Muscle of leg (tissue), 3 donors: ENCODE measurements at regions not wholly inside any gene's neighbourhood (a gene's known extent, or its start where the extent isn't known, plus 50 kb on each side); places are given as distances from the start of the nearest gene placed in this dataset.

ENCODE experiments used
- DNase-seq: peaks from one replicate; pipeline ENCODE4 v3.0.0; 2013
- H3K27ac ChIP-seq: one replicate; pipeline ENCODE4 v1.5.1; 2013; ENCODE audit warnings: mild to moderate bottlenecking, low read length, control low read depth
- H3K27me3 ChIP-seq: one replicate; pipeline ENCODE4 v1.6.1; 2013; ENCODE audit warnings: low read length; ENCODE audit not compliant: control insufficient read depth, insufficient read depth
- H3K36me3 ChIP-seq: one replicate; pipeline ENCODE4 v1.6.1; 2013; ENCODE audit warnings: low read length; ENCODE audit not compliant: control insufficient read depth, insufficient read depth
- H3K4me1 ChIP-seq: one replicate; pipeline ENCODE4 v1.6.1; 2013; ENCODE audit warnings: low read length; ENCODE audit not compliant: control insufficient read depth, insufficient read depth
- H3K4me3 ChIP-seq: one replicate; pipeline ENCODE4 v1.5.1; 2013; ENCODE audit warnings: low read length, control low read depth
- H3K9me3 ChIP-seq: replicated peaks from 2 replicates; pipeline ENCODE4 v1.6.1; 2013; ENCODE audit warnings: low read depth, low read length; ENCODE audit not compliant: control insufficient read depth
- WGBS: methylation state at CpG from one replicate; pipeline ENCODE4 v1.1.5; 2013; ENCODE audit warnings: missing lambda C conversion rate; ENCODE audit not compliant: insufficient coverage; 5-methylcytosine and 5-hydroxymethylcytosine counted together

DNA sequence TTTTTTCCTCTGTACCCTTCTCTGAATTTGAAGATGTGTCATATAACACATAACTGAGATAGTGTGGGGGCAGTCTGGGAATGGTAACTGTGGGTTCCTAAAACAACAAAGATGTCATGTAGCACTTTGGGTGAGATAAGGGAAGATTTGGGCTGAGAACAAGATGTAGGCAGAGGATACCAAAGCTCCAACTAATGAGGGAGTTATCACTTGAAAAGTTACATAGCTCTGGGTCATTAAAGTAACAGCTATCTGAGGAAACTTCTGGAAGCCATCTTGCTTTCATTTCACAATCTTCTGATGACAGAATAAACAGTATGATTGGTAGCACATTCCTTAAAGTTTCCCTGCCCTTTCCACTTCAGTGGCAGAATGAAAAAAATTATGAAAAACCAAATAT is 255.4 kb downstream of the TBX18 start:
- Histone ChIP-seq H3K9me3 (no peaks in the 10 kb centered on the region), H3K27me3 (no peaks in the 10 kb centered on the region), H3K27ac (no peak overlapping the region), H3K4me3 (no peak overlapping the region), H3K4me1 (no peaks in the 10 kb centered on the region), H3K36me3 (no peaks in the 10 kb centered on the region)
- DNase-seq: no peak

DNA sequence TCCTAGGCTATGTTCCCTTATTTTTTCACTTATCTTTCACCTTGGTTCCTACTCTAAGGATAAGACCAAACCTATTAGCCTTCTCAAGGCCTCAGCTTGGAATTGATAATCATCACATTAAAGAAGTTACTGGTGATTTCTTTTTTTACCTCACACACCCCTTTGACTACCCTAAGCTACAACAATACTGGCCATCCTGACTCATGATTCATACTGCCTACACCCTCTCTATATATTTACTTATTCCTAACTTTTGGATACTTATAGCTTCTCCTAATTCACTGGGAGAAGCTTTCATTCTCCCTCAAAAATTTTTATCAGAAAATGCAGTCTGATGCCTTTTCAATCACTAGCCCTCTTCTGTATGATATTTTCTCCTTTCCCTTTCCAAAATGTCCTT is 256.1 kb downstream of the TBX18 start:
- H3K36me3 ChIP-seq: no peaks in the 10 kb centered on the region
- no peak overlapping the region for H3K27ac ChIP-seq
- no peaks in the 10 kb centered on the region for H3K4me1 ChIP-seq
- no peaks in the 10 kb centered on the region for H3K9me3 ChIP-seq
- H3K4me3 ChIP-seq: no peak overlapping the region
- no peak for DNase-seq
- no peaks in the 10 kb centered on the region for H3K27me3 ChIP-seq

- no peaks in the 10 kb centered on the region for H3K36me3 ChIP-seq
- no peak overlapping the region for H3K27ac ChIP-seq
- no peaks in the 10 kb centered on the region for H3K4me1 ChIP-seq
- no peak overlapping the region for H3K4me3 ChIP-seq
- no peaks in the 10 kb centered on the region for H3K9me3 ChIP-seq
- no CpG with 5 or more reads among the region's 2 CpGs for WGBS
- no peaks in the 10 kb centered on the region for H3K27me3 ChIP-seq
- DNase-seq: no peak
Measured at GRCh38 chr6:84504025-84504424, 260.4 kb downstream of the TBX18 start.

- H3K9me3 ChIP-seq: no peaks in the 10 kb centered on the region
- no peak overlapping the region for H3K4me3 ChIP-seq
- no peak overlapping the region for H3K27ac ChIP-seq
- H3K36me3 ChIP-seq: no peaks in the 10 kb centered on the region
- 50% methylated on average over 2 of the region's 3 CpGs for WGBS
- DNase-seq: no peak
- no peaks in the 10 kb centered on the region for H3K27me3 ChIP-seq
- no peaks in the 10 kb centered on the region for H3K4me1 ChIP-seq
Measured at GRCh38 chr6:84501315-84501714, 263.1 kb downstream of the TBX18 start.

DNA sequence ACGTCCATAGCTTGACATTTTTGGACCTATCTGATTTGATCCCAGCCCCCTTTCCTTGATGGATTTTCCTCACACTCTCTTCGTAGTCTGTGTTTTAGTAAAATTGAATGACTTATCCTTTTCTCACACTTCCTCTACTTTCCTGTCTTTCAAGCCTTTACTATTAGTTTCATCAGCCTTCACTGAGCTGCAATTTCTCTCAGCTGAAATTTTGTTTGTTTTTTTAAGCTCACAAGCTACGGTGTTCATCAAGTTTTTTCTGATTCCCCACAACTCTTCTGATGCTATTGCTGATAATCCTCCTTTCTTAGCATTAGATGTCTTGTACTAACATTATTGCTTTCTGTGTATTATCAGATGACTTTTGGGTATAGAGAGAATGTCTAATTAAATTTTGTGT is 263.7 kb downstream of the TBX18 start:
- Histone ChIP-seq H3K27ac (no peak overlapping the region), H3K27me3 (no peaks in the 10 kb centered on the region), H3K4me1 (no peaks in the 10 kb centered on the region), H3K4me3 (no peak overlapping the region), H3K36me3 (no peaks in the 10 kb centered on the region), H3K9me3 (no peaks in the 10 kb centered on the region)
- no peak for DNase-seq
- WGBS: no CpG with 5 or more reads among the region's 3 CpGs

- no peak overlapping the region for H3K27ac ChIP-seq
Measured at GRCh38 chr6:84498905-84499304, 265.5 kb downstream of the TBX18 start.

DNA sequence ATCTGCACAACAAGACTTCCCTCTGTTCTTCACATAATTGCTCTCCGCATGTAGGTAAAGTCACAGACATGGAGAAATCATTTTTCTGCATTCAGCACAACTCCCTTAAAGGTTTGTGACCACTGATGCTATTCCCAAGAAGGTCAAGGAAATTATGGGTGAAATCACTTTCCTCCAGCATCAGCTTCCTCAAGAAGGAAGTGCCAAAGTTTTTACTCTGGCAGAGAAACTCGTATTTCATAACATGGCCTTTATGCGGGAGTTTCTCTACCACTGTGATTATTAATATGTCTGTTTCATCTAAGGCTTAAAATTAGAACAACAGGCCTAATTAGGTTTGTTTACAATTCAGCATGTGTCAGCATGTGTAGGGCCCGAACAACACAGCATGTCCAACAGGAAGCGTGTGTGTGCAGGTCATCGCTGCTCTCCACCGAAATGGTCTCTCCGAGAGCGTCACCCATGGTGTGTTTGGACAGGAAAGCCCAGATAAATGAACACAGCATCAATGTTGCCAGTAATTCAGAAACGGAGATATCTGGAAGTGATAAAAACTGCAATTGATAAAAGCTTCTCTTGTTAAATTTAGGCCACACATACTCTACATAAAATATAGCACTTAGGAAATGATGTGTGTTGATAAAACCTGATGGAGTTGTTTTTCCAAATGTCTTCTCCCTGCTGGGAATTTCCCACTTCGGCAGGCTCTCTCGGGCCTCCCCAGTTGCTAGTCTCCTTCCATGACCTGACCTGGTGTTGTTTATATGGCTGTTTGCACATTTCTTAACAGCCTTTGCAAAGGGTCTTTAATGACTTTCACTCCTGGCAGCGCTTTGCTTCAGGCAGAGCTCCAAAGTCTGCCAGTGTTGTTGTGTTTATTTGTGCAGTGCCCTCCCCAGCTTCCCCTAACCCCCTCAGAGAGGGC is 265.1 kb upstream of the CEP162 start:
- Histone ChIP-seq H3K36me3 (no peaks in the 10 kb centered on the region), H3K27me3 (no peaks in the 10 kb centered on the region), H3K4me1 (no peaks in the 10 kb centered on the region), H3K4me3 (no peak overlapping the region), H3K27ac (no peak overlapping the region), H3K9me3 (no peaks in the 10 kb centered on the region)
- 48% methylated on average over 7 of the region's 13 CpGs for WGBS
- no peak for DNase-seq

More at GRCh38 chr6:84498905-84499304, 265.5 kb downstream of the TBX18 start:
- WGBS: no CpG with 5 or more reads among the region's 2 CpGs
- Histone ChIP-seq H3K36me3 (no peaks in the 10 kb centered on the region), H3K4me3 (no peak overlapping the region), H3K4me1 (no peaks in the 10 kb centered on the region), H3K27me3 (no peaks in the 10 kb centered on the region), H3K9me3 (no peaks in the 10 kb centered on the region)
- DNase-seq: no peak

DNA sequence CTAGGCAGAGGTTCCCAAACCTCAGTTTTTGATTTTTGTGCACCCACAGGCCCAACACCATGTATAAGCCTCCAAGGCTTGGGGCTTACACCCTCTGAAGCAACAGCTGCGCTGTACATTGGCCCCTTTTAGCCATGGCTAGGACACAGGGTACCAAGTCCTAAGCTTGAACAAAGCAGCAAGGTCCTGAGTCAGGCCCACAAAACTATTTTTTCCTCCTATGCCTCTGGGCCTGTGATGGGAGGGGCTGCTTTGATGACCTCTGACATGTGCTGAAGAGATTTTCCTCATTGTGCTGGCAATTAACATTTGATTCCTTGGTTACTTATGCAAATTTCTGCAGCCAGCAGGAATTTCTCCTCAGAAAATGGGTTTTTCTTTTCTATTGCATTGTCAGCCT is 262.2 kb upstream of the CEP162 start:
- WGBS: 83% methylated on average over 1 of the region's 1 CpG

GRCh38 chr6:84486526-84486925 is 259.1 kb upstream of the CEP162 start:
- Histone ChIP-seq H3K36me3 (no peaks in the 10 kb centered on the region), H3K9me3 (no peaks in the 10 kb centered on the region), H3K4me1 (no peaks in the 10 kb centered on the region), H3K27ac (no peak overlapping the region), H3K27me3 (no peaks in the 10 kb centered on the region), H3K4me3 (no peak overlapping the region)
- DNase-seq: no peak

More for the DNA sequence above, 262.2 kb upstream of the CEP162 start:
- Histone ChIP-seq H3K4me1 (no peaks in the 10 kb centered on the region), H3K36me3 (no peaks in the 10 kb centered on the region), H3K27me3 (no peaks in the 10 kb centered on the region), H3K9me3 (no peaks in the 10 kb centered on the region), H3K27ac (no peak overlapping the region), H3K4me3 (no peak overlapping the region)
- DNase-seq: no peak

GRCh38 chr6:84469144-84469543 is 241.7 kb upstream of the CEP162 start:
- H3K4me3 ChIP-seq: no peak overlapping the region
- H3K27me3 ChIP-seq: no peaks in the 10 kb centered on the region
- WGBS: no CpG with 5 or more reads among the region's 1 CpG
- no peaks in the 10 kb centered on the region for H3K36me3 ChIP-seq
- no peak for DNase-seq
- H3K9me3 ChIP-seq: peaks cover 2% of the 10 kb centered on the region
- no peak overlapping the region for H3K27ac ChIP-seq
- no peaks in the 10 kb centered on the region for H3K4me1 ChIP-seq

DNA sequence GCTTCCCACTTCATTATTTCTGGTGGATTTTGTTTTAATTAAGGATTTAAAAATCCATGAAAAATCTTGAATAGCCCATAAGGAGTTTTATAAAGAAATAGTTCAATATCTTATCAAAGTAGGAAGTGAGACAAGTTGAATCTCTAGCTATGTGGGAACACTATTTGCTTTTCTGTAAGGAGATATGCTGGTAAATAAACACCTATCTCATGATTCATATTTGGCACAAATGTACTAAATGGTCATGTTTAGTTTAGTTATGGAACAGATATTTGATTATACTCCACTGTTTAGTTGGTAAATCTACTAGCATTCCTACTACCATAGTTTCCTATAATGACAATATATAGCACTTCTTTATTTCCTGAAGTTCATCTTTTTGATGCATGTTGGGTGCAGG is 239.9 kb upstream of the CEP162 start:
- H3K36me3 ChIP-seq: no peaks in the 10 kb centered on the region
- no peaks in the 10 kb centered on the region for H3K27me3 ChIP-seq
- H3K9me3 ChIP-seq: no peaks in the 10 kb centered on the region
- DNase-seq: no peak
- H3K4me1 ChIP-seq: no peaks in the 10 kb centered on the region
- H3K27ac ChIP-seq: no peak overlapping the region
- no peak overlapping the region for H3K4me3 ChIP-seq
